ENCODE measurements at regions not wholly inside any gene's neighbourhood (a gene's known extent, or its start where the extent isn't known, plus 50 kb on each side); places are given as distances from the start of the nearest gene placed in this dataset.

DNA sequence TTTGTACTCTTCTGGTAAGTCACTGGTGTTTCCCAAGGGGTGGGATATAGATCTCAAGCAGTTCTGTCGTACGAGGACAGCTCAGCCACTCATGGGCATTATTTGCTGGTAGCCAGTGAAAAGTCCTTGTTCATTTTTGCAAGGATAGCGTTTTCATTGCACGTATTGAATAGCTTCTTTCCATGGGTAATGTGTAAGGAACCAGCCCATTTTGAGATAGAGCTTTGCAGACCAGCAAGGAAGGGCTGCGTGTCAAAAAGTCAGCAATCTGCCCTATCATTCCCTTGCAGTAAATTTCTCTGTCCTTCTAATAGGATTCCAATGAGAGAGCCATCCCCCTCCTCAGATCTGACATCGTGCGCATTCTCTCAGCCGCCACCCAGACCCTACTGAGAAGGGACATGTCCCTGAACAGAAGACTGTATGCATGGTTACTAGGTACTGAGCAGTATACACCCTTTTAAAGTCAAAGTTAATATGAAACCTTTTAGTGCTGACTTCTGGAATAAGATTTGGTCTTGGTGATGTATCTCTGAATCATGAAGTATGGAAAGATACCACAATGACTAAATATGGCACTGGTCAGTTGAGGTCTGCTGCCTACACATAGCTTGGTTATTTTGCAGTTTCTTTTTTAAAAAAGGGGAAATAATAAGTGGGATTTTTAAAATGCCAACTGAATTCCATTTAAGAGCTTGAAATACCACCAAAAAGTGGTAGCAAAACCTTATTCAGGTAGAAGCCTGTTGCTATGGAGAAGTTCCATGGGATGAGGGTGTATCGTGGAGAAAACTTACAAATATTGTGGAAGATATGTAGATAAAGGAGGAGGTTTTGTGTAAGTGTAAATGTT, 55.3 kb downstream of the DOP1B start:
- POLR2A ChIA-PET, result interaction anchor here (1.2 to 1.3 kb wide), 2 partner anchors 108 kb away, joined by 5 read pairs; partner anchors contain the start of gene MORC3
- CTCF ChIA-PET, result interaction anchor here (1.2 to 1.6 kb wide), 2 partner anchors 58 to 65 kb away, joined by 3 to 4 read pairs; no protein-coding TSS in a partner anchor
- no peak for TF ChIP-seq SP1 (IDR thresholded peaks at IDR 0.05)
- TF ChIP-seq ELF4 (IDR thresholded peaks at IDR 0.05), result no peak
- TF ChIP-seq HDGF (IDR thresholded peaks at IDR 0.05; ENCODE audit: borderline replicate concordance), result no peak
- no peak for TF ChIP-seq FOXA1 (IDR thresholded peaks at IDR 0.05)
- TF ChIP-seq SUZ12 (IDR thresholded peaks at IDR 0.05), result no peak
- TF ChIP-seq FOXK2 (IDR thresholded peaks at IDR 0.05), result no peak
- TF ChIP-seq, protein P1, sequence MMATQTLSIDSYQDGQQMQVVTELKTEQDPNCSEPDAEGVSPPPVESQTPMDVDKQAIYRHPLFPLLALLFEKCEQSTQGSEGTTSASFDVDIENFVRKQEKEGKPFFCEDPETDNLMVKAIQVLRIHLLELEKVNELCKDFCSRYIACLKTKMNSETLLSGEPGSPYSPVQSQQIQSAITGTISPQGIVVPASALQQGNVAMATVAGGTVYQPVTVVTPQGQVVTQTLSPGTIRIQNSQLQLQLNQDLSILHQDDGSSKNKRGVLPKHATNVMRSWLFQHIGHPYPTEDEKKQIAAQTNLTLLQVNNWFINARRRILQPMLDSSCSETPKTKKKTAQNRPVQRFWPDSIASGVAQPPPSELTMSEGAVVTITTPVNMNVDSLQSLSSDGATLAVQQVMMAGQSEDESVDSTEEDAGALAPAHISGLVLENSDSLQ (IDR thresholded peaks at IDR 0.05), result no peak
- no peak for TF ChIP-seq LEF1 (IDR thresholded peaks at IDR 0.05; ENCODE audit: borderline replicate concordance)
- TF ChIP-seq FOXM1 (IDR thresholded peaks at IDR 0.05; ENCODE audit: borderline replicate concordance), result no peak
- TF ChIP-seq NFRKB (IDR thresholded peaks at IDR 0.05), result no peak
- TF ChIP-seq CTBP1 (IDR thresholded peaks at IDR 0.05; ENCODE audit: borderline replicate concordance), result no peak
- TF ChIP-seq ARNT (IDR thresholded peaks at IDR 0.05), result no peak
- no peak for TF ChIP-seq L3MBTL2 (conservative IDR thresholded peaks at IDR 0.05)
- DNase-seq (ENCODE audit: extremely low spot score), result no peak

DNA sequence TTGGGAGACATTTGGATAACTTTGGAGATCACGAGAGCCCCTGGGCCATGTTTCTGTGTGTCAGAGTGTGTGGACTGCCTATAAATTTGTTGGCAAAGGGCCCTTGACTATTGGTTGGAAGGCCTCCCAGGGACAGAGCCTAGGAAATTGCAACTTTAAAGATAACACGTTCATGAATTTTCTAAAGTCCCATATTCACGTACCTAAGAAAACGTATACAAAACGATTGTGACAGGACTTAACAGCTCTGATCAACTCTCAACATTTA, 55.8 kb downstream of the DOP1B start:
- DNase-seq (ENCODE audit: extremely low spot score), result no peak
- ChIA-PET POLR2A (interaction anchor here (1.2 kb wide), 1 partner anchor 107 kb away, joined by 5 read pairs; the partner anchor contains the start of gene MORC3), CTCF (interaction anchor here (1.2 kb wide), 1 partner anchor 59 kb away, joined by 3 read pairs; no protein-coding TSS in a partner anchor)
- no peak for TF ChIP-seq ARNT (IDR thresholded peaks at IDR 0.05)
- no peak for TF ChIP-seq FOXM1 (IDR thresholded peaks at IDR 0.05; ENCODE audit: borderline replicate concordance)
- TF ChIP-seq SP1 (IDR thresholded peaks at IDR 0.05), result no peak
- no peak for TF ChIP-seq CTBP1 (IDR thresholded peaks at IDR 0.05; ENCODE audit: borderline replicate concordance)
- no peak for TF ChIP-seq ZNF384 (IDR thresholded peaks at IDR 0.05)
- TF ChIP-seq ELF4 (IDR thresholded peaks at IDR 0.05), result no peak
- TF ChIP-seq HDGF (IDR thresholded peaks at IDR 0.05; ENCODE audit: borderline replicate concordance), result no peak
- TF ChIP-seq L3MBTL2 (conservative IDR thresholded peaks at IDR 0.05), result no peak
- TF ChIP-seq TARDBP (IDR thresholded peaks at IDR 0.05), result no peak
- no peak for TF ChIP-seq FOXA1 (IDR thresholded peaks at IDR 0.05)
- TF ChIP-seq BHLHE40 (IDR thresholded peaks at IDR 0.05; ENCODE audit: borderline replicate concordance), result no peak

DNA sequence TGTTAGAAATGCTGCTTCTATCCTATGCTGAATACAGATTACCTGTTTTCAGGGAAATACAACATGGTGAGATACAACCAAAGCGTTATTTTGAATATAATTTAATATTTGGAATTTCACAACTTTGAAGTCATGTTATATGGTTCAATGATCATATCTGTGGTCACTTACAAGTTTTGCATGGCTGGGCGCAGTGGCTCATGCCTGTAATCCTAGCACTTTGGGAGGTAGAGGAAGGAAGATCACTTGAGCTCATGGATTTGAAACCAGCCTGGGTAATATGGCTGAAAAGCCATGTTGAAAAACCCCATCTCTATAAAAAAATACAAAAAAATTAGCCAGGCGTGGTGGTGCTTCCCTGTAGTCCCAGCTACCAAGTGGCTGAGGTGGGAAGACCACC, 57.9 kb downstream of the DOP1B start:
- ChIA-PET CTCF (interaction anchor here (0.6 to 0.8 kb wide), 2 partner anchors 70 to 73 kb away, joined by 3 to 4 read pairs; no protein-coding TSS in a partner anchor), POLR2A (interaction anchor here (1.2 kb wide), 1 partner anchor 106 kb away, joined by 5 read pairs; the partner anchor contains the start of gene MORC3)
- no peak for TF ChIP-seq ELF4 (IDR thresholded peaks at IDR 0.05)
- no peak for TF ChIP-seq ZNF384 (IDR thresholded peaks at IDR 0.05)
- TF ChIP-seq FOXM1 (IDR thresholded peaks at IDR 0.05; ENCODE audit: borderline replicate concordance), result no peak
- TF ChIP-seq L3MBTL2 (conservative IDR thresholded peaks at IDR 0.05), result no peak
- no peak for TF ChIP-seq TARDBP (IDR thresholded peaks at IDR 0.05)
- TF ChIP-seq FOXK2 (IDR thresholded peaks at IDR 0.05), result no peak
- TF ChIP-seq CTBP1 (IDR thresholded peaks at IDR 0.05; ENCODE audit: borderline replicate concordance), result no peak
- TF ChIP-seq, protein P1 (IDR thresholded peaks at IDR 0.05), result no peak
- no peak for TF ChIP-seq SUZ12 (IDR thresholded peaks at IDR 0.05)
- TF ChIP-seq ARNT (IDR thresholded peaks at IDR 0.05), result no peak
- TF ChIP-seq BHLHE40 (IDR thresholded peaks at IDR 0.05; ENCODE audit: borderline replicate concordance), result no peak
- TF ChIP-seq LEF1 (IDR thresholded peaks at IDR 0.05; ENCODE audit: borderline replicate concordance), result no peak
- TF ChIP-seq SP1 (IDR thresholded peaks at IDR 0.05), result no peak
- TF ChIP-seq NFRKB (IDR thresholded peaks at IDR 0.05), result no peak
- TF ChIP-seq HDGF (IDR thresholded peaks at IDR 0.05; ENCODE audit: borderline replicate concordance), result no peak
- no peak for TF ChIP-seq FOXA1 (IDR thresholded peaks at IDR 0.05)
- no peak for DNase-seq (ENCODE audit: extremely low spot score)

DNA sequence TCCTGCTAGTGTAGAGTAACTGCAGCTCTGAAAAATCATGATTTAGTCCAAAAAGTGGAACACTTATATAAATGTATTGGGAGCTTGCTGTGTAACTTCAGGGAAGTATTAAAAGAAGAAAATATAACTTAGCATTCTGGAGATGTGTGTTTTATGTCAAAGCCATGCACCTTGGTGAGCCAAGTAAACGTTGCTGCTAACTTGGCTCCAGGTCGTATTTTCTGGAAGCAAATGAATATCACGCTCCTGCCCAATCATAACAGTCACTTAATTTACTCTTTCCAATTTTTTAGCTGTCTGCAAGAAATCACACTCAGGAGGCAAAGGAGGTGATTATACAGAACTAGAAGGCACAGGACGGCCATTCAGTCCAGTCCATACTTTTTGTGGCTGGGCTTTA, 61.1 kb downstream of the DOP1B start:
- CTCF ChIA-PET, result no interaction called here

DNA sequence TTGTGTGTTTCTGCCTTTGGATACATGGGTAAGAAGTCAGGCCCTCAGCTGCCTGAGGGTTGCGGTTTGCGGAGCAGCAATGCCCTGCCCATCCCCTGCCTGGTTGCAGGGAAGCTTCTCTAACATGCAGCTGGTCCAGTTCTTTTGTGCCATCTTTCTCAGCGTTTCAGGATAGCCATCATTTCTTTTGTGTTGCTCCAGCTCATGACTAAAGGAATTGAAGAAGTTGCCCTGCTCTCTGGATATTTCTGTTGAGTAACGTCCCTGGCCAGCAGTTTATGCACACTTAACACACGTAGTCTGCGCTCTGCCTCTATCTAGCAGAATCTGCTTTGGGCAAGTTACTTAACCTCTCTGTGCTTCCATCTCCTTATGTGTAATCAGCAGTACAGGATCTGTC, 62.1 kb downstream of the DOP1B start:
- TF ChIP-seq SP1 (IDR thresholded peaks at IDR 0.05) (no peak), L3MBTL2 (conservative IDR thresholded peaks at IDR 0.05) (no peak), BHLHE40 (IDR thresholded peaks at IDR 0.05; ENCODE audit: borderline replicate concordance) (no peak), HDGF (IDR thresholded peaks at IDR 0.05; ENCODE audit: borderline replicate concordance) (no peak), FOXA1 (IDR thresholded peaks at IDR 0.05) (no peak), CTBP1 (IDR thresholded peaks at IDR 0.05; ENCODE audit: borderline replicate concordance) (no peak), NFRKB (IDR thresholded peaks at IDR 0.05) (no peak)
- TF ChIP-seq, protein P1 (IDR thresholded peaks at IDR 0.05), result no peak
- ChIA-PET CTCF (no interaction called here), POLR2A (no interaction called here)
- DNase-seq (ENCODE audit: extremely low spot score), result no peak

More for the DNA sequence above, 61.1 kb downstream of the DOP1B start:
- TF ChIP-seq HDGF (IDR thresholded peaks at IDR 0.05; ENCODE audit: borderline replicate concordance), result no peak
- no peak for TF ChIP-seq FOXK2 (IDR thresholded peaks at IDR 0.05)
- TF ChIP-seq SP1 (IDR thresholded peaks at IDR 0.05), result no peak
- no peak for TF ChIP-seq CTBP1 (IDR thresholded peaks at IDR 0.05; ENCODE audit: borderline replicate concordance)
- TF ChIP-seq ARNT (IDR thresholded peaks at IDR 0.05), result no peak
- no peak for TF ChIP-seq FOXA1 (IDR thresholded peaks at IDR 0.05)
- TF ChIP-seq FOXM1 (IDR thresholded peaks at IDR 0.05; ENCODE audit: borderline replicate concordance), result no peak
- TF ChIP-seq TARDBP (IDR thresholded peaks at IDR 0.05), result no peak
- no peak for TF ChIP-seq ELF4 (IDR thresholded peaks at IDR 0.05)
- TF ChIP-seq ZNF384 (IDR thresholded peaks at IDR 0.05), result no peak
- TF ChIP-seq, protein P1 (IDR thresholded peaks at IDR 0.05), result no peak
- no peak for TF ChIP-seq LEF1 (IDR thresholded peaks at IDR 0.05; ENCODE audit: borderline replicate concordance)
- TF ChIP-seq NFRKB (IDR thresholded peaks at IDR 0.05), result no peak
- TF ChIP-seq L3MBTL2 (conservative IDR thresholded peaks at IDR 0.05), result no peak
- DNase-seq (ENCODE audit: extremely low spot score), result no peak
- POLR2A ChIA-PET, result interaction anchor here (1.2 kb wide), 1 partner anchor 102 kb away, joined by 3 read pairs; the partner anchor contains the start of gene MORC3

Data from HEK293T (cell line).